Stomach (tissue), 4 donors: ENCODE measurements at regions not wholly inside any gene's neighbourhood (a gene's known extent, or its start where the extent isn't known, plus 50 kb on each side); places are given as distances from the start of the nearest gene placed in this dataset.

Experiments used
- EP300 ChIP-seq: sonication (generic); formaldehyde crosslinking; IDR thresholded peaks from one replicate; pipeline ENCODE4 v1.6.1; 2017; ENCODE audit warnings: antibody characterized with exemption
- POLR2A ChIP-seq, 4 donors: fragments of 450-650 bp; IDR thresholded peaks; one replicate each; pipeline ENCODE4 v1.6.1; 2016; ENCODE audit warnings: antibody characterized with exemption in 4 of 4, control low read depth in 2 of 4, mild to moderate bottlenecking in 1 of 4, moderate library complexity in 1 of 4
- POLR2AphosphoS5 ChIP-seq, 3 donors: sonication (generic); formaldehyde crosslinking; IDR thresholded peaks; one replicate each; pipeline ENCODE4 v1.6.1; 2016; ENCODE audit warnings: antibody characterized with exemption in 3 of 3
- TF ChIP-seq, protein P1 (sequence below), 7 experiments: fragments of 450-650 bp in 4 of 7; fragments of 200-600 bp in 3 of 7; sonication (generic) in 3 of 7; IDR thresholded peaks; one replicate each; pipeline ENCODE4 v1.5.1; 2016 to 2019; ENCODE audit warnings: antibody characterized with exemption in 7 of 7, control low read depth in 2 of 7, mild to moderate bottlenecking in 1 of 7

- TF ChIP-seq, protein P1, sequence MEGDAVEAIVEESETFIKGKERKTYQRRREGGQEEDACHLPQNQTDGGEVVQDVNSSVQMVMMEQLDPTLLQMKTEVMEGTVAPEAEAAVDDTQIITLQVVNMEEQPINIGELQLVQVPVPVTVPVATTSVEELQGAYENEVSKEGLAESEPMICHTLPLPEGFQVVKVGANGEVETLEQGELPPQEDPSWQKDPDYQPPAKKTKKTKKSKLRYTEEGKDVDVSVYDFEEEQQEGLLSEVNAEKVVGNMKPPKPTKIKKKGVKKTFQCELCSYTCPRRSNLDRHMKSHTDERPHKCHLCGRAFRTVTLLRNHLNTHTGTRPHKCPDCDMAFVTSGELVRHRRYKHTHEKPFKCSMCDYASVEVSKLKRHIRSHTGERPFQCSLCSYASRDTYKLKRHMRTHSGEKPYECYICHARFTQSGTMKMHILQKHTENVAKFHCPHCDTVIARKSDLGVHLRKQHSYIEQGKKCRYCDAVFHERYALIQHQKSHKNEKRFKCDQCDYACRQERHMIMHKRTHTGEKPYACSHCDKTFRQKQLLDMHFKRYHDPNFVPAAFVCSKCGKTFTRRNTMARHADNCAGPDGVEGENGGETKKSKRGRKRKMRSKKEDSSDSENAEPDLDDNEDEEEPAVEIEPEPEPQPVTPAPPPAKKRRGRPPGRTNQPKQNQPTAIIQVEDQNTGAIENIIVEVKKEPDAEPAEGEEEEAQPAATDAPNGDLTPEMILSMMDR (IDR thresholded peaks at IDR 0.05), result no peak
- TF ChIP-seq POLR2A (IDR thresholded peaks at IDR 0.05) (no peak), POLR2AphosphoS5 (IDR thresholded peaks at IDR 0.05) (no peak), EP300 (no peak)
Observed at GRCh38 chr9:81108391-81108790, 581.0 kb downstream of the TLE1 start.
